Skeletal muscle tissue (tissue), 3 donors: ENCODE measurements at regions not wholly inside any gene's neighbourhood (a gene's known extent, or its start where the extent isn't known, plus 50 kb on each side); places are given as distances from the start of the nearest gene placed in this dataset.
"Not testable (repeated sequence)": the region's sequence is repeated elsewhere in the genome, so short reads cannot be mapped to it uniquely, and the experiment has no call there.

Experiments used
- H3K27ac ChIP-seq: one replicate; pipeline ENCODE4 v1.7.0; 2013; ENCODE audit warnings: mild to moderate bottlenecking, low read depth, low read length, inconsistent platforms
- H3K27me3 ChIP-seq, 3 donors: one replicate each; pipeline ENCODE4 v1.7.0; 2013; ENCODE audit warnings: low read length in 3 of 3; ENCODE audit not compliant: control insufficient read depth in 3 of 3, insufficient read depth in 3 of 3
- H3K36me3 ChIP-seq, 3 donors: one replicate each; pipeline ENCODE4 v1.7.0; 2013; ENCODE audit warnings: low read length in 3 of 3; ENCODE audit not compliant: control insufficient read depth in 3 of 3, insufficient read depth in 3 of 3
- H3K4me1 ChIP-seq, 3 donors: one replicate each; pipeline ENCODE4 v1.7.0; 2013; ENCODE audit warnings: low read length in 3 of 3, mild to moderate bottlenecking in 3 of 3; ENCODE audit not compliant: control insufficient read depth in 3 of 3, insufficient read depth in 3 of 3
- H3K4me3 ChIP-seq, 3 donors: one replicate each; pipeline ENCODE4 v1.7.0; 2013; ENCODE audit warnings: low read length in 3 of 3
- H3K9ac ChIP-seq, 3 donors: one replicate each; pipeline ENCODE4 v1.7.0; 2013; ENCODE audit warnings: low read length in 3 of 3, mild to moderate bottlenecking in 3 of 3, moderate library complexity in 2 of 3, low read depth in 1 of 3
- H3K9me3 ChIP-seq, 3 donors: one replicate each; pipeline ENCODE4 v1.7.0; 2013; ENCODE audit warnings: low read length in 3 of 3; ENCODE audit not compliant: control insufficient read depth in 3 of 3
- donor health status: Osteomylitis.

- H3K9ac ChIP-seq = no peak overlapping the region
- no peaks in the 10 kb centered on the region for H3K27me3 ChIP-seq
- no peak overlapping the region for H3K27ac ChIP-seq
- no peaks in the 10 kb centered on the region for H3K4me1 ChIP-seq
- no peaks in the 10 kb centered on the region for H3K36me3 ChIP-seq
- H3K4me3 ChIP-seq = no peak overlapping the region
- H3K9me3 ChIP-seq = no peaks in the 10 kb centered on the region
These were observed 701.9 kb upstream of the MIR17HG start for GRCh38 chr13:90645582-90645981.

- H3K36me3 ChIP-seq = no peaks in the 10 kb centered on the region
- no peaks in the 10 kb centered on the region for H3K4me1 ChIP-seq
- no peaks in the 10 kb centered on the region for H3K27me3 ChIP-seq
- no peak overlapping the region for H3K4me3 ChIP-seq
- H3K9me3 ChIP-seq = no peaks in the 10 kb centered on the region
- no peak overlapping the region for H3K27ac ChIP-seq
- H3K9ac ChIP-seq = no peak overlapping the region
These were observed 699.0 kb upstream of the MIR17HG start for GRCh38 chr13:90648497-90648896.

GRCh38 chr13:90652036-90652435, 695.5 kb upstream of the MIR17HG start:
- H3K9me3 ChIP-seq = no peaks in the 10 kb centered on the region

GRCh38 chr13:90654970-90655369, 692.5 kb upstream of the MIR17HG start:
- Histone ChIP-seq H3K4me1 (no peaks in the 10 kb centered on the region), H3K36me3 (no peaks in the 10 kb centered on the region), H3K4me3 (no peak overlapping the region), H3K27ac (no peak overlapping the region), H3K9me3 (peaks cover 0 to 4% (median 0%) of the 10 kb centered on the region in 3 donors), H3K9ac (no peak overlapping the region), H3K27me3 (no peaks in the 10 kb centered on the region)

More at GRCh38 chr13:90652036-90652435, 695.5 kb upstream of the MIR17HG start:
- no peaks in the 10 kb centered on the region for H3K4me1 ChIP-seq
- no peak overlapping the region for H3K4me3 ChIP-seq
- H3K27me3 ChIP-seq = no peaks in the 10 kb centered on the region
- H3K9ac ChIP-seq = no peak overlapping the region
- H3K27ac ChIP-seq = no peak overlapping the region
- no peaks in the 10 kb centered on the region for H3K36me3 ChIP-seq

- H3K4me1 ChIP-seq, H3K36me3 ChIP-seq, H3K27me3 ChIP-seq, H3K27ac ChIP-seq, H3K4me3 ChIP-seq, H3K9ac ChIP-seq, H3K9me3 ChIP-seq: not testable (repeated sequence)
These were observed 683.3 kb upstream of the MIR17HG start for GRCh38 chr13:90664200-90664599.

DNA sequence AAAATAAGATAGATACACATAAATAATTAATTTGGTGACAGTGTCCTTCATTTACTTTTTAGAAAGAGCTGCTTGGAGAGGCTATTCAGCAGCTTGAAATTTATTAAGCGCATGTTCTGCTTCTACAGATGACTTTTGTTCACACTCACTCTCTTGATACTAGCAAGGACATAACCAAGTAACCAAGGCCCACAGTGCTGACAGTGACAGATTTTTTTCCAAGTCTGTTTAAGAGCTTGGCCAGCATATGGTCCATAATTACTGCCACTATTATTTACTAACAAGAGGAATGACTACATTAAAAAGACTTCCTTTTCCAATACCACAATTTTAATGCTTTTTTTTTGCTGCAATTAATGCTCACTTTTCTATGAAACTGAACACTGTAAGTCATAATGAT, 673.7 kb upstream of the MIR17HG start:
- H3K9me3 ChIP-seq = peaks cover 0 to 2% (median 0%) of the 10 kb centered on the region in 3 donors
- no peaks in the 10 kb centered on the region for H3K4me1 ChIP-seq
- H3K27ac ChIP-seq = no peak overlapping the region
- H3K4me3 ChIP-seq = no peak overlapping the region
- H3K9ac ChIP-seq = no peak overlapping the region
- no peaks in the 10 kb centered on the region for H3K27me3 ChIP-seq
- no peaks in the 10 kb centered on the region for H3K36me3 ChIP-seq

GRCh38 chr13:90675129-90675528, 672.4 kb upstream of the MIR17HG start:
- Histone ChIP-seq H3K36me3 (no peaks in the 10 kb centered on the region), H3K9ac (no peak overlapping the region), H3K27ac (no peak overlapping the region), H3K4me3 (no peak overlapping the region), H3K4me1 (no peaks in the 10 kb centered on the region), H3K27me3 (no peaks in the 10 kb centered on the region), H3K9me3 (peaks cover 0 to 2% (median 0%) of the 10 kb centered on the region in 3 donors)

- no peak overlapping the region for H3K27ac ChIP-seq
- H3K36me3 ChIP-seq = no peaks in the 10 kb centered on the region
- no peaks in the 10 kb centered on the region for H3K9me3 ChIP-seq
- no peak overlapping the region for H3K4me3 ChIP-seq
- H3K4me1 ChIP-seq = no peaks in the 10 kb centered on the region
- no peak overlapping the region for H3K9ac ChIP-seq
- H3K27me3 ChIP-seq = no peaks in the 10 kb centered on the region
These were observed 666.7 kb upstream of the MIR17HG start for GRCh38 chr13:90680826-90681225.

GRCh38 chr13:90683711-90684131, 663.8 kb upstream of the MIR17HG start:
- no peaks in the 10 kb centered on the region for H3K36me3 ChIP-seq
- no peak overlapping the region for H3K27ac ChIP-seq
- H3K9me3 ChIP-seq = no peaks in the 10 kb centered on the region
- H3K4me3 ChIP-seq = no peak overlapping the region
- H3K9ac ChIP-seq = no peak overlapping the region
- no peaks in the 10 kb centered on the region for H3K27me3 ChIP-seq
- H3K4me1 ChIP-seq = no peaks in the 10 kb centered on the region

DNA sequence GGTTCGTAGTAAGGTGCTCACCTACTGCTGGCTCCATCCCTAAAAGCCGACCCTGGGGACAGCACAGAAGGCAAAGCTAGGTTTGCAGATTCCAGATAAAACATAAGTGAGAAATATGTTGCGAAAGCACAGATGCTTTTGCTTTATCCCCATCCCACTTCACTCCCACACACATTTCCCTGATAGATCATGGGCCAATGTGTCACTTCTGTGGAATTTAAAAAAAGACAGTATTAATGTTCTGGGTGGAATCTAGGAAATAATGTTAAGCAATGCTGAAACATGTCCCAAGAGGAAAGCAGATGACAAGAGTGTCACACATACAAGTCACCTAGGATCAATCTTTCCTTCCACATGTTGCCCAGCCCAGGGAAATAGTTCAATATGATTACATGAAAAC, 661.0 kb upstream of the MIR17HG start:
- no peak overlapping the region for H3K9ac ChIP-seq
- no peaks in the 10 kb centered on the region for H3K36me3 ChIP-seq
- H3K27ac ChIP-seq = no peak overlapping the region
- H3K27me3 ChIP-seq = no peaks in the 10 kb centered on the region
- H3K4me1 ChIP-seq = no peaks in the 10 kb centered on the region
- H3K9me3 ChIP-seq = no peaks in the 10 kb centered on the region
- no peak overlapping the region for H3K4me3 ChIP-seq

GRCh38 chr13:90689111-90689510, 658.4 kb upstream of the MIR17HG start:
- no peaks in the 10 kb centered on the region for H3K27me3 ChIP-seq
- H3K27ac ChIP-seq = no peak overlapping the region
- no peaks in the 10 kb centered on the region for H3K4me1 ChIP-seq
- H3K9me3 ChIP-seq = no peaks in the 10 kb centered on the region
- H3K36me3 ChIP-seq = no peaks in the 10 kb centered on the region
- no peak overlapping the region for H3K4me3 ChIP-seq
- no peak overlapping the region for H3K9ac ChIP-seq
